COR-L47 (cell line): ENCODE measurements at regions not wholly inside any gene's neighbourhood (a gene's known extent, or its start where the extent isn't known, plus 50 kb on each side); places are given as distances from the start of the nearest gene placed in this dataset.

Experiments used
- DNase-seq: peaks from one replicate; lab custom pipeline; 2025; lab: John Stamatoyannopoulos, UW

GRCh38 chr22:27666272-27666997 lies 135.1 kb downstream of the MN1 start:
- DNase-seq, result no peak

- DNase-seq, result no peak
Measured at GRCh38 chr22:27667121-27667843, 134.3 kb downstream of the MN1 start.

- DNase-seq, result no peak
Measured at GRCh38 chr22:27668828-27669797, 132.4 kb downstream of the MN1 start.

GRCh38 chr22:27669798-27670599 lies 131.6 kb downstream of the MN1 start:
- DNase-seq, result no peak

GRCh38 chr22:27670701-27671412 lies 130.7 kb downstream of the MN1 start:
- no peak for DNase-seq

- DNase-seq, result no peak
Measured at GRCh38 chr22:27671413-27671935, 130.1 kb downstream of the MN1 start.

- no peak for DNase-seq
Measured at GRCh38 chr22:27672721-27673418, 128.7 kb downstream of the MN1 start.

GRCh38 chr22:27673839-27674238 lies 127.7 kb downstream of the MN1 start:
- peak; percentile 24 for DNase-seq

- DNase-seq, result no peak
Measured at GRCh38 chr22:27674261-27674923, 127.2 kb downstream of the MN1 start.

GRCh38 chr22:27676545-27677213 lies 124.9 kb downstream of the MN1 start:
- DNase-seq, result no peak

GRCh38 chr22:27677905-27678458 lies 123.6 kb downstream of the MN1 start:
- no peak for DNase-seq

GRCh38 chr22:27679176-27679575 lies 122.4 kb downstream of the MN1 start:
- no peak for DNase-seq

- DNase-seq, result no peak
Measured at GRCh38 chr22:27679693-27680488, 121.7 kb downstream of the MN1 start.

- no peak for DNase-seq
Measured at GRCh38 chr22:27680636-27681035, 120.9 kb downstream of the MN1 start.

GRCh38 chr22:27681037-27681436 lies 120.5 kb downstream of the MN1 start:
- no peak for DNase-seq

GRCh38 chr22:27682437-27682836 lies 119.1 kb downstream of the MN1 start:
- no peak for DNase-seq

- no peak for DNase-seq
Measured at GRCh38 chr22:27684901-27685300, 116.7 kb downstream of the MN1 start.

GRCh38 chr22:27685515-27685914 lies 116.0 kb downstream of the MN1 start:
- DNase-seq, result no peak
